GM12873 (cell line): ENCODE measurements at regions not wholly inside any gene's neighbourhood (a gene's known extent, or its start where the extent isn't known, plus 50 kb on each side); places are given as distances from the start of the nearest gene placed in this dataset.

Source experiments
- TF ChIP-seq, protein P1 (sequence below): IDR thresholded peaks from 2 replicates; pipeline ENCODE4 v1.5.1; 2012; ENCODE audit warnings: low read depth, mild to moderate bottlenecking, moderate library complexity, low read length, control low read depth; ENCODE audit not compliant: insufficient read depth; ENCODE audit errors: missing control alignments

GRCh38 chr18:56066524-56067213 is 478.7 kb upstream of the TCF4 start:
- TF ChIP-seq, protein P1, sequence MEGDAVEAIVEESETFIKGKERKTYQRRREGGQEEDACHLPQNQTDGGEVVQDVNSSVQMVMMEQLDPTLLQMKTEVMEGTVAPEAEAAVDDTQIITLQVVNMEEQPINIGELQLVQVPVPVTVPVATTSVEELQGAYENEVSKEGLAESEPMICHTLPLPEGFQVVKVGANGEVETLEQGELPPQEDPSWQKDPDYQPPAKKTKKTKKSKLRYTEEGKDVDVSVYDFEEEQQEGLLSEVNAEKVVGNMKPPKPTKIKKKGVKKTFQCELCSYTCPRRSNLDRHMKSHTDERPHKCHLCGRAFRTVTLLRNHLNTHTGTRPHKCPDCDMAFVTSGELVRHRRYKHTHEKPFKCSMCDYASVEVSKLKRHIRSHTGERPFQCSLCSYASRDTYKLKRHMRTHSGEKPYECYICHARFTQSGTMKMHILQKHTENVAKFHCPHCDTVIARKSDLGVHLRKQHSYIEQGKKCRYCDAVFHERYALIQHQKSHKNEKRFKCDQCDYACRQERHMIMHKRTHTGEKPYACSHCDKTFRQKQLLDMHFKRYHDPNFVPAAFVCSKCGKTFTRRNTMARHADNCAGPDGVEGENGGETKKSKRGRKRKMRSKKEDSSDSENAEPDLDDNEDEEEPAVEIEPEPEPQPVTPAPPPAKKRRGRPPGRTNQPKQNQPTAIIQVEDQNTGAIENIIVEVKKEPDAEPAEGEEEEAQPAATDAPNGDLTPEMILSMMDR = no peak

DNA sequence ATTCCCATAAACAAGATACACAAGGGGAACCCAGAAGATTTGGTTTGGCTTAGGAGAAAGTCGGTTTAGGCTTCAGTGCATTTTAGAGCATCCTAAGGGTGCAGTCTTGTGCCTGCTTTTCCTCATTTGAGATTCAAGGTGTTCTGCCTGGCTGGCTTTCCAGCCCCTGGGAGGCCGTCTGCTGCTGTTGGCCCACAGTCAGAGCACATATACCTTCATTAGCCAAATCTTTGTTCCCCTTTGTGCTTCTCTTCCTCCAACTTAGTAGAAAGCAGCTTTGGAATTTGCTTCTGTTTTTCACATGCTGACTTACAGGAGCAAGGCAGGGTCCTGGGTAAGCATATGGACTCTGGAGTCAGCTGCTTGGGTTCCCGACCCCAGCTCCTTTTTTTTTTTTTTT is 477.1 kb upstream of the TCF4 start:
- TF ChIP-seq, protein P1 = no peak

DNA sequence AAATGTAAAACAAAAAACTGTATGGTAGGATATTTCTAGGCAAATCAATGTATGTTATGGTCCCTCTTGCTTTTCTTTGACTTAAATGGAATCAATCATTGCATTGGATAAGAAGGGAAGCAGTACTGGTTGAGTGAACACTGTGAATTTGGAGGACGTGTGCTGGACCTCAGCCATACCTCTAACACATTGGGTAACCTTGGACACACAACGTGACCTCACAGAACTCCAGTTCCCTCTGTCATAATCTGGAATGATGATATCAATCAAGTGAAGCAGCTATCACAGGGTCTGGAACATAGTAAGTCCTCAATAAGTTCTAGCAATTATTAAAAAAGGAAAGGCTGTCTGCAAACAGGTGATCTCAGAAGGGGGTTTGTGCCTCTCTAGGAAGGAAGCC is 474.9 kb upstream of the TCF4 start:
- TF ChIP-seq, protein P1 = no peak

- TF ChIP-seq, protein P1 = no peak
Measured at GRCh38 chr18:56060967-56061541, 473.1 kb upstream of the TCF4 start.

- TF ChIP-seq, protein P1 = no peak
Measured at GRCh38 chr18:56052202-56052601, 464.2 kb upstream of the TCF4 start.

GRCh38 chr18:56044239-56044638 is 456.2 kb upstream of the TCF4 start:
- TF ChIP-seq, protein P1 = no peak

DNA sequence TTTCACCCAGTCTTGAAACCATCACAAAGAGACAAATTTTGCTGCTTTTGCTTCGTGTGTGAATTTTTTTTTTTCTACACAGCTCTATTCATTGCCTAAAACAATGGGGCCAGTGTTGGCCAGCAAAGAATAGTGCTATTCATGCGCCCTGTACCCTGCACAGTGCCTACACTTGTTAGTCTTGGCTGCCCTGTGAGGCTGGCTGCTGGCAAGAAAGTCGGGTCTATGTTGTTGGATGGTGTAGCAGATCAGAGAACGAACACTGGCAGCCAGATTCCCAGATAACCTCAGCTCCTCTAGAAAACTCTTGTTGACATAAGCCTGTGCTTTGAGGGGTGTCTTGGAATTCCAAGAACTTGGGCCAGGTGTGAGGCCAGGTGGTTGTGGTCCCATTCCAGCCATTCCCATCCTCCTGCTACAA is 455.7 kb upstream of the TCF4 start:
- TF ChIP-seq, protein P1 = no peak
